GM12878 (cell line): ENCODE measurements at regions not wholly inside any gene's neighbourhood (a gene's known extent, or its start where the extent isn't known, plus 50 kb on each side); places are given as distances from the start of the nearest gene placed in this dataset.

Source experiments
- ATAC-seq: fragments of 200-7000 bp; cut with Tn5 transposase; 3 replicates; pipeline ENCODE4 v1.9.1; 2020; ENCODE audit warnings: mild to moderate bottlenecking, moderate library complexity
- BruUV-seq: library from RNA; stranded (reverse); fragments of 400-500 nt; replicated peaks from 2 replicates; lab custom pipeline; 2021; lab: Mats Ljungman, UMichigan
- CTCF ChIA-PET: fragments of 300-600 bp; sonication (Branson Sonifier 250); formaldehyde crosslinking; extraction: SDS; loops from one replicate; lab custom pipeline; 2021; ENCODE audit warnings: inconsistent platforms; lab: Yijun Ruan, JAX
- POLR2A ChIA-PET: fragments of 350-600 bp; formaldehyde crosslinking; extraction: SDS; loops from one replicate; lab custom pipeline; 2021; ENCODE audit warnings: inconsistent platforms; lab: Charles Lee
- RAD21 ChIA-PET: fragments of 300-600 bp; sonication (Branson Sonifier 250); formaldehyde crosslinking; loops from one replicate; lab custom pipeline; 2023; ENCODE audit warnings: antibody characterized with exemption; ENCODE audit not compliant: unreplicated experiment; lab: Charles Lee
- SMC1A ChIA-PET: fragments of 300-600 bp; sonication (Branson Sonifier 250); formaldehyde crosslinking; loops from one replicate; lab custom pipeline; 2023; ENCODE audit not compliant: unreplicated experiment, uncharacterized antibody; lab: Charles Lee
- DNase-seq: peaks from one replicate; pipeline ENCODE4 v3.0.0-alpha.2; 2011; ENCODE audit warnings: low read depth, low spot score
- FAIRE-seq: peaks from 3 replicates; lab custom pipeline; 2011; peaks lifted over from hg19 to GRCh38; lab: Jason Lieb, UNC
- H2AFZ ChIP-seq: 2 replicates; pipeline ENCODE4 v1.6.0; 2011; ENCODE audit warnings: low read depth, low read length, control low read depth; ENCODE audit not compliant: control insufficient read depth
- H3K27ac ChIP-seq: 2 replicates; pipeline ENCODE4 v1.5.1; 2011; ENCODE audit warnings: control low read depth; ENCODE audit not compliant: control insufficient read depth, insufficient read depth
- H3K27me3 ChIP-seq, 2 experiments: replicated peaks in 1 of 2; 2 replicates each; pipeline versions ENCODE4 v1.6.0 to v1.6.1; 2011; ENCODE audit warnings: low read length in 1 of 2; ENCODE audit not compliant: control insufficient read depth in 2 of 2, insufficient read depth in 2 of 2
- H3K36me3 ChIP-seq, 2 experiments: 2 replicates each; pipeline ENCODE4 v1.5.1; 2011; ENCODE audit warnings: low read length in 1 of 2; ENCODE audit not compliant: control insufficient read depth in 2 of 2, insufficient read depth in 2 of 2
- H3K4me1 ChIP-seq: 2 replicates; pipeline ENCODE4 v1.6.1; 2011; ENCODE audit warnings: mild to moderate bottlenecking, low read length, moderate library complexity, mixed read lengths; ENCODE audit not compliant: control insufficient read depth, insufficient read depth
- H3K4me2 ChIP-seq: 2 replicates; pipeline ENCODE4 v1.6.0; 2011; ENCODE audit warnings: control low read depth; ENCODE audit not compliant: control insufficient read depth, insufficient read depth
- H3K4me3 ChIP-seq: fragments of 200-600 bp; sonication (generic); 2 replicates; pipeline ENCODE4 v1.5.1; 2016
- H3K79me2 ChIP-seq: 2 replicates; pipeline ENCODE4 v1.6.0; 2011; ENCODE audit warnings: low read length; ENCODE audit not compliant: control insufficient read depth, insufficient read depth
- H3K9ac ChIP-seq: 2 replicates; pipeline ENCODE4 v1.8.0; 2011; ENCODE audit warnings: low read length, control low read depth, mixed read lengths; ENCODE audit not compliant: control insufficient read depth, insufficient read depth
- H3K9me3 ChIP-seq: replicated peaks from 3 replicates; pipeline ENCODE4 v1.5.1; 2011; ENCODE audit warnings: mild to moderate bottlenecking, low read length; ENCODE audit not compliant: control insufficient read depth, insufficient read depth
- H4K20me1 ChIP-seq: 2 replicates; pipeline ENCODE4 v1.6.0; 2011; ENCODE audit not compliant: control insufficient read depth, insufficient read depth
- BMI1 ChIP-seq: fragments of 450-650 bp; IDR thresholded peaks from 2 replicates; pipeline ENCODE4 v1.6.1; 2016; ENCODE audit warnings: mild to moderate bottlenecking, moderate library complexity, borderline replicate concordance
- FOXM1 ChIP-seq: IDR thresholded peaks from 2 replicates; pipeline ENCODE4 v1.6.1; 2012; ENCODE audit warnings: low read depth, mild to moderate bottlenecking, inconsistent platforms, low read length, moderate library complexity
- IKZF2 ChIP-seq, 2 experiments: fragments of 450-650 bp; IDR thresholded peaks; 2 replicates each; pipeline ENCODE4 v1.6.1; 2017; ENCODE audit warnings: mild to moderate bottlenecking in 2 of 2, moderate library complexity in 2 of 2
- IRF4 ChIP-seq: IDR thresholded peaks from 2 replicates; pipeline ENCODE4 v1.6.1; 2011; ENCODE audit warnings: low read depth, low read length
- KDM1A ChIP-seq: fragments of 200-600 bp; sonication (generic); IDR thresholded peaks from 2 replicates; pipeline ENCODE4 v1.6.1; 2016; ENCODE audit warnings: borderline replicate concordance
- MXI1 ChIP-seq: fragments of 150-350 bp; IDR thresholded peaks from 2 replicates; pipeline ENCODE4 v1.6.1; 2011; ENCODE audit warnings: low read depth, mild to moderate bottlenecking, inconsistent platforms, low read length, improper control_type of control experiment
- NBN ChIP-seq: fragments of 450-650 bp; IDR thresholded peaks from 2 replicates; pipeline ENCODE4 v1.6.1; 2016
- NR2C2 ChIP-seq: IDR thresholded peaks from 2 replicates; pipeline ENCODE4 v1.6.1; 2011; ENCODE audit warnings: borderline replicate concordance, low read depth; ENCODE audit not compliant: control insufficient read depth, insufficient read length
- PKNOX1 ChIP-seq: fragments of 450-650 bp; IDR thresholded peaks from 2 replicates; pipeline ENCODE4 v1.6.1; 2016; ENCODE audit warnings: mild to moderate bottlenecking
- POLR2A ChIP-seq: IDR thresholded peaks from 2 replicates; pipeline ENCODE4 v1.6.1; 2011; ENCODE audit warnings: low read depth, mild to moderate bottlenecking, low read length
- POU2F2 ChIP-seq: IDR thresholded peaks from 3 replicates; pipeline ENCODE4 v1.6.1; 2011; ENCODE audit warnings: low read depth, mild to moderate bottlenecking, low read length, borderline replicate concordance
- SIX5 ChIP-seq: IDR thresholded peaks from 2 replicates; pipeline ENCODE4 v1.6.1; 2011; ENCODE audit warnings: mild to moderate bottlenecking, low read depth, low read length, moderate library complexity; ENCODE audit not compliant: severe bottlenecking
- SPI1 ChIP-seq: IDR thresholded peaks from 2 replicates; pipeline ENCODE4 v1.6.1; 2011; ENCODE audit warnings: low read depth, mild to moderate bottlenecking, low read length, moderate library complexity, borderline replicate concordance; ENCODE audit not compliant: insufficient read depth
- TAF1 ChIP-seq: IDR thresholded peaks from 2 replicates; pipeline ENCODE4 v1.6.1; 2011; ENCODE audit warnings: mild to moderate bottlenecking, low read depth, low read length, borderline replicate concordance
- TARDBP ChIP-seq: IDR thresholded peaks from 2 replicates; pipeline ENCODE4 v1.6.1; 2016; ENCODE audit warnings: borderline replicate concordance
- WGBS: methylation state at CpG from one replicate; pipeline ENCODE4 v1.1.6; 2016; ENCODE audit warnings: low lambda C conversion rate; ENCODE audit not compliant: insufficient replicate concordance, insufficient coverage; ENCODE audit errors: missing lambda C conversion rate; 5-methylcytosine and 5-hydroxymethylcytosine counted together
- in situ Hi-C: fragments of 300-500 bp; cut with MboI; formaldehyde crosslinking; loops from 9 replicates; pipeline ENCODE4 v1.14.3; 2018; ENCODE audit warnings: mixed read lengths
- intact Hi-C: fragments of 100-400 bp; cut with micrococcal nuclease; formaldehyde crosslinking; loops from one replicate; pipeline ENCODE4 v1.14.2; 2022; ENCODE audit not compliant: unreplicated experiment
- TF ChIP-seq, protein P1 (sequence below): fragments of 450-650 bp; IDR thresholded peaks from 2 replicates; pipeline ENCODE4 v1.6.1; 2016; ENCODE audit warnings: mild to moderate bottlenecking, moderate library complexity, borderline replicate concordance
- TF ChIP-seq, protein P2 (sequence below): IDR thresholded peaks from 2 replicates; pipeline ENCODE4 v1.6.1; 2011; ENCODE audit warnings: borderline replicate concordance, low read depth, mild to moderate bottlenecking, moderate library complexity, low read length; ENCODE audit not compliant: insufficient read depth, poor library complexity, severe bottlenecking

DNA sequence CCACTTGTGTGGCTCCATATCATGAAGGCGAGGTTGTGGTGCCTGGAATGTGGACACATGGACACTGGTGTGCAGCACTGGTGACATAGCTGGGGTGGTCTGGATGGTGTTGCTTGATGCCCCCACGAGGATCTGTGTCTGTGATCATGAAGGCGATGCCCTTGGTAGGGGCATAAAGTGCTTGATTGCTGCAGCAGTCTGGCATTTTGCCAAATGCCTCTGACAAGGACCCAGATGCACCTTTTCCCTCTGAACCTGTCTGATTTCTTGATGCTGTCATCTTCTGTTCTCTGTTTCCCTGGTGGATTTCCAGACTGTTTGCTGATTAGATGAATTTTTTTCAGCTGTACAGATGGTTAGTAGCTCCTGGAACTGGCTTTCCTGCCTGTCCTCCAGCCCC, 752.0 kb upstream of the HS6ST1 start (continued):
- TF ChIP-seq NR2C2, result no peak

DNA sequence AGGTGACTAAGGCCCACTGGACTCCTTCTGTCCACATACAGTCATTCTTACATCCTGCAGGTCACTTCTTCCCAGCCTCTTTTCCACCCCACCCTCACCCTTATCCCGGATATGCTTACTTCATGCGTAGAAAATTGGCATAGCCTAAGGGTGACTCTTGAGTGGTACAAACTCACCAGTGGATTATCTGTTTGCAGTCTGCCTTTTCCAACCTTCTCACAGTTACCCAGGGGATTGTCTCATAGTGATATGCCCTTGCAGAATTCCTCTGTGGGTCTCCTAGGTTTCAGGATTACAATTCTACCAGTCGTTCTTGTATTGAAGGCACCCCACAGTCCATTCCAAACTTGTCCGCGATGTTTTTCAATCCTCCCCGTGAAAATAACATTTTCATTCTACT, 752.9 kb upstream of the HS6ST1 start:
- H3K27me3 ChIP-seq, result no peaks in the 10 kb centered on the region
- ChIA-PET RAD21 (no interaction called here), CTCF (no interaction called here), SMC1A (no interaction called here), POLR2A (interaction anchor here (0.6 kb wide), 1 partner anchor 363 kb away, joined by 3 read pairs; no protein-coding TSS in a partner anchor)
- no peak for DNase-seq
- no peak for ATAC-seq
- no peaks in the 10 kb centered on the region for H3K9me3 ChIP-seq
- 56% methylated on average over 6 of the region's 6 CpGs for WGBS
- no TSS peak for BruUV-seq
- H3K9ac ChIP-seq, result no peak overlapping the region
- intact Hi-C loops (loop anchor here (10.0 kb wide), 1 partner anchor 323 kb away; no protein-coding TSS in a partner anchor), in situ Hi-C loops (no loop called here)
- no peaks in the 10 kb centered on the region for H3K79me2 ChIP-seq
- H3K4me2 ChIP-seq, result no peak overlapping the region
- H3K4me1 ChIP-seq, result no peaks in the 10 kb centered on the region
- no peak overlapping the region for H2AFZ ChIP-seq
- no peak overlapping the region for H3K27ac ChIP-seq
- no peak for TF ChIP-seq MXI1
- no peak for TF ChIP-seq BMI1
- TF ChIP-seq, protein P1, sequence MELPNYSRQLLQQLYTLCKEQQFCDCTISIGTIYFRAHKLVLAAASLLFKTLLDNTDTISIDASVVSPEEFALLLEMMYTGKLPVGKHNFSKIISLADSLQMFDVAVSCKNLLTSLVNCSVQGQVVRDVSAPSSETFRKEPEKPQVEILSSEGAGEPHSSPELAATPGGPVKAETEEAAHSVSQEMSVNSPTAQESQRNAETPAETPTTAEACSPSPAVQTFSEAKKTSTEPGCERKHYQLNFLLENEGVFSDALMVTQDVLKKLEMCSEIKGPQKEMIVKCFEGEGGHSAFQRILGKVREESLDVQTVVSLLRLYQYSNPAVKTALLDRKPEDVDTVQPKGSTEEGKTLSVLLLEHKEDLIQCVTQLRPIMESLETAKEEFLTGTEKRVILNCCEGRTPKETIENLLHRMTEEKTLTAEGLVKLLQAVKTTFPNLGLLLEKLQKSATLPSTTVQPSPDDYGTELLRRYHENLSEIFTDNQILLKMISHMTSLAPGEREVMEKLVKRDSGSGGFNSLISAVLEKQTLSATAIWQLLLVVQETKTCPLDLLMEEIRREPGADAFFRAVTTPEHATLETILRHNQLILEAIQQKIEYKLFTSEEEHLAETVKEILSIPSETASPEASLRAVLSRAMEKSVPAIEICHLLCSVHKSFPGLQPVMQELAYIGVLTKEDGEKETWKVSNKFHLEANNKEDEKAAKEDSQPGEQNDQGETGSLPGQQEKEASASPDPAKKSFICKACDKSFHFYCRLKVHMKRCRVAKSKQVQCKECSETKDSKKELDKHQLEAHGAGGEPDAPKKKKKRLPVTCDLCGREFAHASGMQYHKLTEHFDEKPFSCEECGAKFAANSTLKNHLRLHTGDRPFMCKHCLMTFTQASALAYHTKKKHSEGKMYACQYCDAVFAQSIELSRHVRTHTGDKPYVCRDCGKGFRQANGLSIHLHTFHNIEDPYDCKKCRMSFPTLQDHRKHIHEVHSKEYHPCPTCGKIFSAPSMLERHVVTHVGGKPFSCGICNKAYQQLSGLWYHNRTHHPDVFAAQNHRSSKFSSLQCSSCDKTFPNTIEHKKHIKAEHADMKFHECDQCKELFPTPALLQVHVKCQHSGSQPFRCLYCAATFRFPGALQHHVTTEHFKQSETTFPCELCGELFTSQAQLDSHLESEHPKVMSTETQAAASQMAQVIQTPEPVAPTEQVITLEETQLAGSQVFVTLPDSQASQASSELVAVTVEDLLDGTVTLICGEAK, result no peak
- TF ChIP-seq SIX5, result no peak
- no peak for TF ChIP-seq IRF4
- TF ChIP-seq TARDBP, result no peak
- TF ChIP-seq KDM1A, result no peak
- TF ChIP-seq SPI1, result no peak
- no peak for TF ChIP-seq POU2F2
- TF ChIP-seq, protein P2, sequence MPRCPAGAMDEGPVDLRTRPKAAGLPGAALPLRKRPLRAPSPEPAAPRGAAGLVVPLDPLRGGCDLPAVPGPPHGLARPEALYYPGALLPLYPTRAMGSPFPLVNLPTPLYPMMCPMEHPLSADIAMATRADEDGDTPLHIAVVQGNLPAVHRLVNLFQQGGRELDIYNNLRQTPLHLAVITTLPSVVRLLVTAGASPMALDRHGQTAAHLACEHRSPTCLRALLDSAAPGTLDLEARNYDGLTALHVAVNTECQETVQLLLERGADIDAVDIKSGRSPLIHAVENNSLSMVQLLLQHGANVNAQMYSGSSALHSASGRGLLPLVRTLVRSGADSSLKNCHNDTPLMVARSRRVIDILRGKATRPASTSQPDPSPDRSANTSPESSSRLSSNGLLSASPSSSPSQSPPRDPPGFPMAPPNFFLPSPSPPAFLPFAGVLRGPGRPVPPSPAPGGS, result no peak
- TF ChIP-seq POLR2A, result no peak
- TF ChIP-seq NBN, result no peak
- TF ChIP-seq FOXM1, result no peak
- TF ChIP-seq PKNOX1, result no peak
- no peak for TF ChIP-seq IKZF2 (IDR thresholded peaks at IDR 0.05)
- TF ChIP-seq TAF1, result no peak
- no peak for FAIRE-seq
- no peak overlapping the region for H3K4me3 ChIP-seq
- H3K36me3 ChIP-seq, result no peaks in the 10 kb centered on the region
- no peaks in the 10 kb centered on the region for H4K20me1 ChIP-seq
